ENCODE measurements at regions not wholly inside any gene's neighbourhood (a gene's known extent, or its start where the extent isn't known, plus 50 kb on each side); places are given as distances from the start of the nearest gene placed in this dataset.

- no peaks in the 10 kb centered on the region for H3K9me3 ChIP-seq
- DNase-seq (no peak), ATAC-seq (peak; percentile 63)
- no peaks in the 10 kb centered on the region for H3K4me1 ChIP-seq
- H3K4me3 ChIP-seq = no peak overlapping the region
- H3K27me3 ChIP-seq (ENCODE audit: low read depth) = peaks cover 6% of the 10 kb centered on the region
- H3K27ac ChIP-seq = no peak overlapping the region
- intact Hi-C loops (cut with DNase I) = no loop called here
- TF ChIP-seq CTCF (IDR thresholded peaks at IDR 0.05) = peak; percentile 56
- no peaks in the 10 kb centered on the region for H3K36me3 ChIP-seq
Measured at GRCh38 chr22:22745225-22746060, 101.0 kb downstream of the GGTLC2 start.

- ATAC-seq (peak in 1 of 2 donors; percentile 9), DNase-seq (no peak)
- Histone ChIP-seq H3K4me1 (no peaks in the 10 kb centered on the region), H3K36me3 (no peaks in the 10 kb centered on the region), H3K9me3 (no peaks in the 10 kb centered on the region), H3K27me3 (ENCODE audit: low read depth) (peaks cover 6% of the 10 kb centered on the region), H3K4me3 (no peak overlapping the region), H3K27ac (no peak overlapping the region)
- no peak for TF ChIP-seq CTCF (IDR thresholded peaks at IDR 0.05)
- intact Hi-C loops (cut with DNase I) = no loop called here
Measured at GRCh38 chr22:22746061-22746962, 101.9 kb downstream of the GGTLC2 start.

GRCh38 chr22:22746963-22747933 is 102.8 kb downstream of the GGTLC2 start:
- Histone ChIP-seq H3K4me1 (no peaks in the 10 kb centered on the region), H3K27me3 (ENCODE audit: low read depth) (peaks cover 6% of the 10 kb centered on the region), H3K36me3 (no peaks in the 10 kb centered on the region), H3K4me3 (no peak overlapping the region), H3K27ac (no peak overlapping the region), H3K9me3 (no peaks in the 10 kb centered on the region)
- intact Hi-C loops (cut with DNase I) = no loop called here
- ATAC-seq (no peak), DNase-seq (no peak)
- no peak for TF ChIP-seq CTCF (IDR thresholded peaks at IDR 0.05)

- ATAC-seq (peak; percentile 82 to 84), DNase-seq (no peak)
- Histone ChIP-seq H3K27me3 (ENCODE audit: low read depth) (peaks cover 6% of the 10 kb centered on the region), H3K4me3 (no peak overlapping the region), H3K9me3 (no peaks in the 10 kb centered on the region), H3K36me3 (no peaks in the 10 kb centered on the region), H3K27ac (no peak overlapping the region), H3K4me1 (peaks cover 8% of the 10 kb centered on the region)
- peak; percentile 76 for TF ChIP-seq CTCF (IDR thresholded peaks at IDR 0.05)
- intact Hi-C loops (cut with DNase I) = no loop called here
Measured at GRCh38 chr22:22748297-22748743, 103.9 kb downstream of the GGTLC2 start.

- DNase-seq (no peak), ATAC-seq (no peak)
- H3K9me3 ChIP-seq = no peaks in the 10 kb centered on the region
- no peak overlapping the region for H3K27ac ChIP-seq
- no peak for TF ChIP-seq CTCF (IDR thresholded peaks at IDR 0.05)
- intact Hi-C loops (cut with DNase I) = no loop called here
- no peaks in the 10 kb centered on the region for H3K36me3 ChIP-seq
- H3K4me1 ChIP-seq = peaks cover 10% of the 10 kb centered on the region
- H3K4me3 ChIP-seq = no peak overlapping the region
- H3K27me3 ChIP-seq (ENCODE audit: low read depth) = peaks cover 2% of the 10 kb centered on the region
Measured at GRCh38 chr22:22748756-22749155, 104.3 kb downstream of the GGTLC2 start.
